Gastroesophageal sphincter (tissue), 3 donors: ENCODE measurements at regions not wholly inside any gene's neighbourhood (a gene's known extent, or its start where the extent isn't known, plus 50 kb on each side); places are given as distances from the start of the nearest gene placed in this dataset.

Source experiments
- EP300 ChIP-seq: sonication (generic); formaldehyde crosslinking; IDR thresholded peaks from one replicate; pipeline ENCODE4 v1.6.1; 2017; ENCODE audit warnings: antibody characterized with exemption, mild to moderate bottlenecking
- POLR2A ChIP-seq, 2 donors: fragments of 450-650 bp; IDR thresholded peaks; one replicate each; pipeline ENCODE4 v1.6.1; 2017; ENCODE audit warnings: antibody characterized with exemption in 2 of 2, mild to moderate bottlenecking in 2 of 2, moderate library complexity in 1 of 2
- POLR2AphosphoS5 ChIP-seq: sonication (generic); formaldehyde crosslinking; IDR thresholded peaks from one replicate; pipeline ENCODE4 v1.6.1; 2017; ENCODE audit warnings: antibody characterized with exemption
- TF ChIP-seq, protein P1 (sequence below), 4 experiments: fragments of 200-600 bp in 2 of 4; fragments of 450-650 bp in 2 of 4; sonication (generic) in 1 of 4; IDR thresholded peaks; one replicate each; pipeline ENCODE4 v1.5.1; 2017 to 2019; ENCODE audit warnings: antibody characterized with exemption in 4 of 4, mild to moderate bottlenecking in 2 of 4, moderate library complexity in 2 of 4

GRCh38 chr3:139122221-139122581, 77.5 kb upstream of the PRR23C start:
- TF ChIP-seq POLR2AphosphoS5 = no peak
- TF ChIP-seq, protein P1, sequence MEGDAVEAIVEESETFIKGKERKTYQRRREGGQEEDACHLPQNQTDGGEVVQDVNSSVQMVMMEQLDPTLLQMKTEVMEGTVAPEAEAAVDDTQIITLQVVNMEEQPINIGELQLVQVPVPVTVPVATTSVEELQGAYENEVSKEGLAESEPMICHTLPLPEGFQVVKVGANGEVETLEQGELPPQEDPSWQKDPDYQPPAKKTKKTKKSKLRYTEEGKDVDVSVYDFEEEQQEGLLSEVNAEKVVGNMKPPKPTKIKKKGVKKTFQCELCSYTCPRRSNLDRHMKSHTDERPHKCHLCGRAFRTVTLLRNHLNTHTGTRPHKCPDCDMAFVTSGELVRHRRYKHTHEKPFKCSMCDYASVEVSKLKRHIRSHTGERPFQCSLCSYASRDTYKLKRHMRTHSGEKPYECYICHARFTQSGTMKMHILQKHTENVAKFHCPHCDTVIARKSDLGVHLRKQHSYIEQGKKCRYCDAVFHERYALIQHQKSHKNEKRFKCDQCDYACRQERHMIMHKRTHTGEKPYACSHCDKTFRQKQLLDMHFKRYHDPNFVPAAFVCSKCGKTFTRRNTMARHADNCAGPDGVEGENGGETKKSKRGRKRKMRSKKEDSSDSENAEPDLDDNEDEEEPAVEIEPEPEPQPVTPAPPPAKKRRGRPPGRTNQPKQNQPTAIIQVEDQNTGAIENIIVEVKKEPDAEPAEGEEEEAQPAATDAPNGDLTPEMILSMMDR (IDR thresholded peaks at IDR 0.05) = no peak
- no peak for TF ChIP-seq POLR2A (IDR thresholded peaks at IDR 0.05)
- TF ChIP-seq EP300 = no peak
